ENCODE measurements at regions not wholly inside any gene's neighbourhood (a gene's known extent, or its start where the extent isn't known, plus 50 kb on each side); places are given as distances from the start of the nearest gene placed in this dataset.

- Histone ChIP-seq H3K36me3 (no peaks in the 10 kb centered on the region), H3K27ac (no peak overlapping the region)
- no peak for DNase-seq
Measured at GRCh38 chr13:66210677-66211076, 1019.5 kb downstream of the PCDH9 start.

GRCh38 chr13:66208589-66208988, 1021.5 kb downstream of the PCDH9 start:
- TF ChIP-seq, protein P1, sequence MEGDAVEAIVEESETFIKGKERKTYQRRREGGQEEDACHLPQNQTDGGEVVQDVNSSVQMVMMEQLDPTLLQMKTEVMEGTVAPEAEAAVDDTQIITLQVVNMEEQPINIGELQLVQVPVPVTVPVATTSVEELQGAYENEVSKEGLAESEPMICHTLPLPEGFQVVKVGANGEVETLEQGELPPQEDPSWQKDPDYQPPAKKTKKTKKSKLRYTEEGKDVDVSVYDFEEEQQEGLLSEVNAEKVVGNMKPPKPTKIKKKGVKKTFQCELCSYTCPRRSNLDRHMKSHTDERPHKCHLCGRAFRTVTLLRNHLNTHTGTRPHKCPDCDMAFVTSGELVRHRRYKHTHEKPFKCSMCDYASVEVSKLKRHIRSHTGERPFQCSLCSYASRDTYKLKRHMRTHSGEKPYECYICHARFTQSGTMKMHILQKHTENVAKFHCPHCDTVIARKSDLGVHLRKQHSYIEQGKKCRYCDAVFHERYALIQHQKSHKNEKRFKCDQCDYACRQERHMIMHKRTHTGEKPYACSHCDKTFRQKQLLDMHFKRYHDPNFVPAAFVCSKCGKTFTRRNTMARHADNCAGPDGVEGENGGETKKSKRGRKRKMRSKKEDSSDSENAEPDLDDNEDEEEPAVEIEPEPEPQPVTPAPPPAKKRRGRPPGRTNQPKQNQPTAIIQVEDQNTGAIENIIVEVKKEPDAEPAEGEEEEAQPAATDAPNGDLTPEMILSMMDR (IDR thresholded peaks at IDR 0.05; ENCODE audit: low read depth, low read length): no peak
- DNase-seq: no peak

More at GRCh38 chr13:66210677-66211076, 1019.5 kb downstream of the PCDH9 start:
- TF ChIP-seq, protein P1 (IDR thresholded peaks at IDR 0.05; ENCODE audit: low read depth, low read length): no peak
- no peaks in the 10 kb centered on the region for H3K27me3 ChIP-seq (ENCODE audit: insufficient read depth, low read depth, severe bottlenecking)
- no peak overlapping the region for H3K4me3 ChIP-seq (ENCODE audit: low read depth, low read length)
- no peaks in the 10 kb centered on the region for H3K9me3 ChIP-seq (ENCODE audit: severe bottlenecking)

GRCh38 chr13:66207610-66208009, 1022.5 kb downstream of the PCDH9 start:
- no peak for DNase-seq
- TF ChIP-seq, protein P1 (IDR thresholded peaks at IDR 0.05; ENCODE audit: low read depth, low read length): no peak
- no peaks in the 10 kb centered on the region for H3K36me3 ChIP-seq
- no peaks in the 10 kb centered on the region for H3K9me3 ChIP-seq (ENCODE audit: severe bottlenecking)
- no peaks in the 10 kb centered on the region for H3K27me3 ChIP-seq (ENCODE audit: insufficient read depth, low read depth, severe bottlenecking)
- no peak overlapping the region for H3K27ac ChIP-seq
- no peak overlapping the region for H3K4me3 ChIP-seq (ENCODE audit: low read depth, low read length)

More at GRCh38 chr13:66208589-66208988, 1021.5 kb downstream of the PCDH9 start:
- no peaks in the 10 kb centered on the region for H3K27me3 ChIP-seq (ENCODE audit: insufficient read depth, low read depth, severe bottlenecking)
- H3K4me3 ChIP-seq (ENCODE audit: low read depth, low read length): no peak overlapping the region
- H3K9me3 ChIP-seq (ENCODE audit: severe bottlenecking): no peaks in the 10 kb centered on the region
- H3K27ac ChIP-seq: no peak overlapping the region
- no peaks in the 10 kb centered on the region for H3K36me3 ChIP-seq

DNA sequence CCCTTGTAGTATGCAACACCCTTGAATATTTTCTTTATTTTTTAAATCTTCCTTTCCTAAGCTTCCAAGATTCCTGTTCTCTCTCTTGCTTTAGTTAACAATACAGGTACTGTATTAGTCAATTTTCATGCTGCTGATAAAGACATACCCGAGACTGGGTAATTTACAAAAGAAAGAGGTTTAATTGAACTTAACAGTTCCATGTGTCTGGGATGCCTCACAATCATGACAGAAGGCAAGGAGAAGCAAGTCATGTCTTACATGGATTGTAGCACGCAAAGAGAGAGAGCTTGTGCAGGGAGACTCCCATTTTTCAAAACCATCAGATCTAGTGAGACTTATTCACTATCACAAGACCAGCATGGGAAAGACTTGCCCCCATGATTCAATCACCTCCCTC, 1024.3 kb downstream of the PCDH9 start:
- Histone ChIP-seq H3K9me3 (ENCODE audit: severe bottlenecking) (no peaks in the 10 kb centered on the region), H3K27ac (no peak overlapping the region), H3K36me3 (no peaks in the 10 kb centered on the region), H3K27me3 (ENCODE audit: insufficient read depth, low read depth, severe bottlenecking) (no peaks in the 10 kb centered on the region), H3K4me3 (ENCODE audit: low read depth, low read length) (no peak overlapping the region)
- TF ChIP-seq, protein P1 (IDR thresholded peaks at IDR 0.05; ENCODE audit: low read depth, low read length): no peak
- no peak for DNase-seq

DNA sequence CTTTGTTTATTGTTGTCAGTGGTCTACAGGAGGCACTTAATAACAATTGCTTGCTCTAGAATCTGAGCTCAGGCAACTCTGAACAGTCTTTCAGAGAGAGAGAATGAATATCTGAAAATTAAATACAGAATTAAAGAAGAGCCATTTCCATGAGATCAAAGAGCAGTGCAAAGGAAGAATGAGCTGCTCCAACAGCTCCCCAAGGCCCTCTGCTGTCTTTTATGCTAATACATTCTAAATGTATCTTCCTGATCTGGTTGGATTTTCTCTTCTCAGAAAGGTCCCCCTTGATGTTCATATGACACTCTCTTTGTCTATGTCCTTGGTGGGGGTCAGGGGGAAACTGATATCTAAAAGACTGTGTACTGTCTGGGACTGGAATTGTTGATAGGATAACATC, 1029.6 kb downstream of the PCDH9 start:
- no peaks in the 10 kb centered on the region for H3K36me3 ChIP-seq

GRCh38 chr13:66195238-66195637, 1034.9 kb downstream of the PCDH9 start:
- Histone ChIP-seq H3K27me3 (ENCODE audit: insufficient read depth, low read depth, severe bottlenecking) (no peaks in the 10 kb centered on the region), H3K9me3 (ENCODE audit: severe bottlenecking) (no peaks in the 10 kb centered on the region), H3K36me3 (no peaks in the 10 kb centered on the region), H3K4me3 (ENCODE audit: low read depth, low read length) (no peak overlapping the region), H3K27ac (no peak overlapping the region)
- DNase-seq: no peak
- TF ChIP-seq, protein P1 (IDR thresholded peaks at IDR 0.05; ENCODE audit: low read depth, low read length): no peak

More for the DNA sequence above, 1029.6 kb downstream of the PCDH9 start:
- Histone ChIP-seq H3K4me3 (ENCODE audit: low read depth, low read length) (no peak overlapping the region), H3K27me3 (ENCODE audit: insufficient read depth, low read depth, severe bottlenecking) (no peaks in the 10 kb centered on the region), H3K27ac (no peak overlapping the region), H3K9me3 (ENCODE audit: severe bottlenecking) (no peaks in the 10 kb centered on the region)
- DNase-seq: no peak
- TF ChIP-seq, protein P1 (IDR thresholded peaks at IDR 0.05; ENCODE audit: low read depth, low read length): no peak
